Panc1 (cell line): ENCODE measurements at regions not wholly inside any gene's neighbourhood (a gene's known extent, or its start where the extent isn't known, plus 50 kb on each side); places are given as distances from the start of the nearest gene placed in this dataset.

Experiments
- ATAC-seq: fragments of 200-7000 bp; cut with Tn5 transposase; 2 replicates; pipeline ENCODE4 v1.9.1; 2020; ENCODE audit warnings: mild to moderate bottlenecking, moderate library complexity
- BruUV-seq: library from RNA; stranded (reverse); fragments of 400-500 nt; replicated peaks from 2 replicates; lab custom pipeline; 2021; lab: Mats Ljungman, UMichigan
- CTCF ChIA-PET: fragments of 300-600 bp; sonication (Branson Sonifier 250); formaldehyde crosslinking; loops from one replicate; lab custom pipeline; 2022; ENCODE audit warnings: antibody characterized with exemption; lab: Charles Lee
- POLR2A ChIA-PET: fragments of 300-600 bp; sonication (Branson Sonifier 250); formaldehyde crosslinking; loops from one replicate; lab custom pipeline; 2022; ENCODE audit warnings: antibody characterized with exemption; lab: Charles Lee
- DNase-seq: peaks from one replicate; pipeline ENCODE4 v3.0.0-alpha.2; 2010; ENCODE audit warnings: low read depth, low spot score
- H3K27ac ChIP-seq: 2 replicates; pipeline ENCODE4 v1.5.1; 2011; ENCODE audit warnings: mild to moderate bottlenecking, low read length, inconsistent platforms
- H3K27me3 ChIP-seq: fragments of 200-500 bp; sonication (Bioruptor generic); 2 replicates; pipeline ENCODE4 v1.6.0; 2014; ENCODE audit warnings: low read length, inconsistent platforms; ENCODE audit not compliant: control insufficient read depth, insufficient read depth
- H3K36me3 ChIP-seq: fragments of 200-500 bp; sonication (Bioruptor generic); 2 replicates; pipeline ENCODE4 v1.5.1; 2014; ENCODE audit warnings: inconsistent platforms, mild to moderate bottlenecking, low read length, moderate library complexity; ENCODE audit not compliant: control insufficient read depth, insufficient read depth
- H3K4me1 ChIP-seq: 2 replicates; pipeline ENCODE4 v1.5.1; 2011; ENCODE audit warnings: inconsistent platforms, mild to moderate bottlenecking, low read length, moderate library complexity; ENCODE audit not compliant: control insufficient read depth, insufficient read depth
- H3K4me3 ChIP-seq, 2 experiments: 2 replicates each; pipeline ENCODE4 v1.5.1; 2011 to 2012; ENCODE audit warnings: low read depth in 2 of 2, low read length in 2 of 2, mild to moderate bottlenecking in 2 of 2, inconsistent platforms in 1 of 2, moderate library complexity in 1 of 2
- H3K9me3 ChIP-seq: fragments of 200-500 bp; sonication (Bioruptor generic); 2 replicates; pipeline ENCODE4 v1.5.1; 2014; ENCODE audit warnings: low read depth, mild to moderate bottlenecking, inconsistent platforms, low read length, moderate library complexity; ENCODE audit not compliant: control insufficient read depth, insufficient read depth
- POLR2AphosphoS5 ChIP-seq: IDR thresholded peaks from 2 replicates; pipeline ENCODE4 v1.6.1; 2012; ENCODE audit warnings: mild to moderate bottlenecking, low read depth, low read length, moderate library complexity
- SIN3A ChIP-seq: IDR thresholded peaks from 2 replicates; pipeline ENCODE4 v1.6.1; 2012; ENCODE audit warnings: low read depth, mild to moderate bottlenecking, low read length, moderate library complexity, borderline replicate concordance; ENCODE audit not compliant: insufficient read depth
- TCF7L2 ChIP-seq: IDR thresholded peaks from 2 replicates; pipeline ENCODE4 v1.6.1; 2011; ENCODE audit warnings: mild to moderate bottlenecking, low read depth, low read length, inconsistent platforms
- in situ Hi-C: cut with HindIII; loops from 2 replicates; pipeline ENCODE4 v1.10.0; 2016; ENCODE audit warnings: low sequenced_read_pairs, low pct_unique_long_range_greater_than_20kb
- intact Hi-C: fragments of 100-400 bp; cut with micrococcal nuclease; formaldehyde crosslinking; loops from one replicate; pipeline ENCODE4 v1.10.0; 2022; ENCODE audit not compliant: unreplicated experiment
- TF ChIP-seq, protein P1 (sequence below), 2 experiments: IDR thresholded peaks; 2 replicates each; pipeline ENCODE4 v1.6.1; 2011 to 2012; ENCODE audit warnings: low read depth in 2 of 2, control low read depth in 1 of 2, low read length in 1 of 2, mild to moderate bottlenecking in 1 of 2, moderate library complexity in 1 of 2; ENCODE audit not compliant: insufficient read depth in 1 of 2
- TF ChIP-seq, protein P2 (sequence below): fragments of 450-650 bp; IDR thresholded peaks from 2 replicates; pipeline ENCODE4 v1.5.1; 2017; ENCODE audit warnings: mild to moderate bottlenecking

DNA sequence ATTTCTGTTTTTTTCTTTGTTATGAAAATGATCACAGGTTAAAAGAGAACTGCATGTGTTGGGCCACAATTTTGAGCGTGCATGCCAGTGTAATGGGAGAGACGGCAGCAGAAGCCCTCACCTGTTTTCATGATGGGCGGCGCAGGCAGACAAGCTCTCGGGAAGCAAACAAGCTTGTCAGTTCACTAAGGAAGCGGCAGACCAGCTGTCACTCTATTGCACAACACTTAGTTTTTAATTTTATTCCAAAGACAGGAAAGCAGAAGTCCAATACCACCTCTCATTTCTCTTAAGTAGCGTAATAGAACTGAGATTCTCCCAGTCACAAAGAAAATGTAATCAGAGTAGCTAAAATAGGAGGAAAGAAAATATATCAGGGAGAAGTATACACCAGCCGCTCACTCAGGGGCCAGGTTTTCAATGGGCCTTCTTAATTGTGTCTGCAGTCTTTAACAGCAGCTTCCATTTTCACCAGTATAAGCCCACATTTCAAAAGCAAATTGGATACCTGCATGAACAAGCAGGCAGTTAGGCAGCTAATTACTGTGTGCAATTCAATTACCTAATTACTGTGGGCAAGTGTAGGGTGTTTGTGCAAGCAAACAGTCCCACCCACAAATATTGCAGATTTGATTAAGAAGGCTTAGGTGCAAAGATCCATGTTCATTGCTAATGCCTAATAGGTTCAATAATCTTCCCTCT lies 711.4 kb downstream of the DIAPH3 start:
- no TSS peak for BruUV-seq
- no peak overlapping the region for H3K27ac ChIP-seq
- CTCF ChIA-PET = no interaction called here

GRCh38 chr13:59458908-59459579 lies 704.7 kb downstream of the DIAPH3 start:
- ChIA-PET POLR2A (no interaction called here), CTCF (no interaction called here)
- H3K4me1 ChIP-seq = no peaks in the 10 kb centered on the region
- ATAC-seq (no peak), DNase-seq (no peak)
- no peak overlapping the region for H3K27ac ChIP-seq
- H3K9me3 ChIP-seq = no peaks in the 10 kb centered on the region
- intact Hi-C loops (no loop called here), in situ Hi-C loops (no loop called here)
- H3K27me3 ChIP-seq = no peaks in the 10 kb centered on the region
- no TSS peak for BruUV-seq
- TF ChIP-seq, protein P1, sequence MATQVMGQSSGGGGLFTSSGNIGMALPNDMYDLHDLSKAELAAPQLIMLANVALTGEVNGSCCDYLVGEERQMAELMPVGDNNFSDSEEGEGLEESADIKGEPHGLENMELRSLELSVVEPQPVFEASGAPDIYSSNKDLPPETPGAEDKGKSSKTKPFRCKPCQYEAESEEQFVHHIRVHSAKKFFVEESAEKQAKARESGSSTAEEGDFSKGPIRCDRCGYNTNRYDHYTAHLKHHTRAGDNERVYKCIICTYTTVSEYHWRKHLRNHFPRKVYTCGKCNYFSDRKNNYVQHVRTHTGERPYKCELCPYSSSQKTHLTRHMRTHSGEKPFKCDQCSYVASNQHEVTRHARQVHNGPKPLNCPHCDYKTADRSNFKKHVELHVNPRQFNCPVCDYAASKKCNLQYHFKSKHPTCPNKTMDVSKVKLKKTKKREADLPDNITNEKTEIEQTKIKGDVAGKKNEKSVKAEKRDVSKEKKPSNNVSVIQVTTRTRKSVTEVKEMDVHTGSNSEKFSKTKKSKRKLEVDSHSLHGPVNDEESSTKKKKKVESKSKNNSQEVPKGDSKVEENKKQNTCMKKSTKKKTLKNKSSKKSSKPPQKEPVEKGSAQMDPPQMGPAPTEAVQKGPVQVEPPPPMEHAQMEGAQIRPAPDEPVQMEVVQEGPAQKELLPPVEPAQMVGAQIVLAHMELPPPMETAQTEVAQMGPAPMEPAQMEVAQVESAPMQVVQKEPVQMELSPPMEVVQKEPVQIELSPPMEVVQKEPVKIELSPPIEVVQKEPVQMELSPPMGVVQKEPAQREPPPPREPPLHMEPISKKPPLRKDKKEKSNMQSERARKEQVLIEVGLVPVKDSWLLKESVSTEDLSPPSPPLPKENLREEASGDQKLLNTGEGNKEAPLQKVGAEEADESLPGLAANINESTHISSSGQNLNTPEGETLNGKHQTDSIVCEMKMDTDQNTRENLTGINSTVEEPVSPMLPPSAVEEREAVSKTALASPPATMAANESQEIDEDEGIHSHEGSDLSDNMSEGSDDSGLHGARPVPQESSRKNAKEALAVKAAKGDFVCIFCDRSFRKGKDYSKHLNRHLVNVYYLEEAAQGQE (IDR thresholded peaks at IDR 0.05; ENCODE audit: insufficient read depth in 1 of 2, low read depth in 2 of 2, low read length in 1 of 2) = no peak
- TF ChIP-seq POLR2AphosphoS5 (no peak), TCF7L2 (no peak)
- TF ChIP-seq, protein P2, sequence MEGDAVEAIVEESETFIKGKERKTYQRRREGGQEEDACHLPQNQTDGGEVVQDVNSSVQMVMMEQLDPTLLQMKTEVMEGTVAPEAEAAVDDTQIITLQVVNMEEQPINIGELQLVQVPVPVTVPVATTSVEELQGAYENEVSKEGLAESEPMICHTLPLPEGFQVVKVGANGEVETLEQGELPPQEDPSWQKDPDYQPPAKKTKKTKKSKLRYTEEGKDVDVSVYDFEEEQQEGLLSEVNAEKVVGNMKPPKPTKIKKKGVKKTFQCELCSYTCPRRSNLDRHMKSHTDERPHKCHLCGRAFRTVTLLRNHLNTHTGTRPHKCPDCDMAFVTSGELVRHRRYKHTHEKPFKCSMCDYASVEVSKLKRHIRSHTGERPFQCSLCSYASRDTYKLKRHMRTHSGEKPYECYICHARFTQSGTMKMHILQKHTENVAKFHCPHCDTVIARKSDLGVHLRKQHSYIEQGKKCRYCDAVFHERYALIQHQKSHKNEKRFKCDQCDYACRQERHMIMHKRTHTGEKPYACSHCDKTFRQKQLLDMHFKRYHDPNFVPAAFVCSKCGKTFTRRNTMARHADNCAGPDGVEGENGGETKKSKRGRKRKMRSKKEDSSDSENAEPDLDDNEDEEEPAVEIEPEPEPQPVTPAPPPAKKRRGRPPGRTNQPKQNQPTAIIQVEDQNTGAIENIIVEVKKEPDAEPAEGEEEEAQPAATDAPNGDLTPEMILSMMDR = no peak
- no peak overlapping the region for H3K4me3 ChIP-seq
- H3K36me3 ChIP-seq = no peaks in the 10 kb centered on the region

More for the DNA sequence above, 711.4 kb downstream of the DIAPH3 start:
- in situ Hi-C loops = no loop called here
- H3K36me3 ChIP-seq = no peaks in the 10 kb centered on the region
- H3K27me3 ChIP-seq = no peaks in the 10 kb centered on the region
- ATAC-seq (no peak), DNase-seq (no peak)
- TF ChIP-seq POLR2AphosphoS5 = no peak
- TF ChIP-seq TCF7L2 = no peak
- no peak for TF ChIP-seq SIN3A
- TF ChIP-seq, protein P2 = no peak
- TF ChIP-seq, protein P1 (IDR thresholded peaks at IDR 0.05; ENCODE audit: insufficient read depth in 1 of 2, low read depth in 2 of 2, low read length in 1 of 2) = no peak
- H3K4me1 ChIP-seq = no peaks in the 10 kb centered on the region
- no peaks in the 10 kb centered on the region for H3K9me3 ChIP-seq
- POLR2A ChIA-PET = no interaction called here
- no peak overlapping the region for H3K4me3 ChIP-seq
- intact Hi-C loops = no loop called here
